ENCODE measurements at regions not wholly inside any gene's neighbourhood (a gene's known extent, or its start where the extent isn't known, plus 50 kb on each side); places are given as distances from the start of the nearest gene placed in this dataset.

DNA sequence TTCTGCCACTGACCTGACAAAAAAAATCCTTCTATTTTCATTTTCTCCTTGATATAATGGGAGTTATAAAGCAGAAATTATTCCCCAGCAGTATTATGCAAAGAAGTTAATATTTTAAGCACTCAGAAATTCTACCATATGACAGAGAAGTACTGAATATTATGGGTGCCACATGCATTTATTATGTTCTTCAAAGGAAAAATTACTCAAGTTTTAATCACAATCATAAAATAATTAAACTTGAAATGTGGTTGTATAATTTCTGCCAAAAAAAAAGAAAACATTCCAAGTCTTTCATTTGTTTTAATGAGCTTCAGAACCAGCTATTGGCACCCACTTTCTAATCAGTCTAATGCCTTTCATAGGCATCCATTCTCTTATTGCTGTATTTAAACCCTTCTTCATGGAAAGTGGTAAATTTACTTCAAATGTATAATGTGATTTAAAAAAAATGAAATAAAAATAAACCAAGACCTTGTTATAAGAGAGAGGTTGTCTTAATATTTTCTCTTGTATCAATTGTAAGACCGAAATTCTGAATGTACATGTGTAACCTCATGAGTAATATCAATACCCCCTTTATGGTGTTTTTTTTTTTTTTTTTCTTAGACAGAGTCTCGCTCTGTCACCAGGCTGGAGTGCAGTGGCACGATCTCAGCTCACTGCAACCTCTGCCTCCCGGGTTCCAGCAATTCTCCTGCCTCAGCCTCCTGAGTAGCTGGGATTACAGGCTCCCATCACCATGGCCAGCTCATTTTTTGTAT, 302.3 kb downstream of the IRS1 start:
- Histone ChIP-seq H3K36me3 (no peaks in the 10 kb centered on the region), H3K27ac (no peak overlapping the region), H3K4me3 (ENCODE audit: low read depth in 1 of 2, low read length in 1 of 2) (no peak overlapping the region), H3K9me3 (no peaks in the 10 kb centered on the region), H3K4me1 (ENCODE audit: control insufficient read depth in 1 of 2, insufficient read depth in 1 of 2, low read depth in 1 of 2, low read length in 1 of 2) (no peaks in the 10 kb centered on the region), H3K27me3 (no peaks in the 10 kb centered on the region)
- TF ChIP-seq, protein P1, sequence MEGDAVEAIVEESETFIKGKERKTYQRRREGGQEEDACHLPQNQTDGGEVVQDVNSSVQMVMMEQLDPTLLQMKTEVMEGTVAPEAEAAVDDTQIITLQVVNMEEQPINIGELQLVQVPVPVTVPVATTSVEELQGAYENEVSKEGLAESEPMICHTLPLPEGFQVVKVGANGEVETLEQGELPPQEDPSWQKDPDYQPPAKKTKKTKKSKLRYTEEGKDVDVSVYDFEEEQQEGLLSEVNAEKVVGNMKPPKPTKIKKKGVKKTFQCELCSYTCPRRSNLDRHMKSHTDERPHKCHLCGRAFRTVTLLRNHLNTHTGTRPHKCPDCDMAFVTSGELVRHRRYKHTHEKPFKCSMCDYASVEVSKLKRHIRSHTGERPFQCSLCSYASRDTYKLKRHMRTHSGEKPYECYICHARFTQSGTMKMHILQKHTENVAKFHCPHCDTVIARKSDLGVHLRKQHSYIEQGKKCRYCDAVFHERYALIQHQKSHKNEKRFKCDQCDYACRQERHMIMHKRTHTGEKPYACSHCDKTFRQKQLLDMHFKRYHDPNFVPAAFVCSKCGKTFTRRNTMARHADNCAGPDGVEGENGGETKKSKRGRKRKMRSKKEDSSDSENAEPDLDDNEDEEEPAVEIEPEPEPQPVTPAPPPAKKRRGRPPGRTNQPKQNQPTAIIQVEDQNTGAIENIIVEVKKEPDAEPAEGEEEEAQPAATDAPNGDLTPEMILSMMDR (IDR thresholded peaks at IDR 0.05), result no peak

DNA sequence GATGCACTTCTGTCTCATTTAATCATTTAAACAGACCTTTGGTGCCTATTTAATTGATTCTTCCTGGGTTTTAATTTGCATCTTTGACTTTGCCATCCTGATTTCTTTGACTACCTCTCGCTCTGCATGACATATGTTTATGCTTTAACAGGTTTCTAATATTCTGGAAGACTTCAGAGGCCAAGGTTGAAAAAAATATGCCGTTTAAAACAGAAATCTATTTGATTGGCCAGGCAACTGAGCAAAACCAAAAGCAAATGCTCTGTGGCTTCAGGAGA, 303.4 kb downstream of the IRS1 start:
- no peaks in the 10 kb centered on the region for H3K4me1 ChIP-seq (ENCODE audit: control insufficient read depth in 1 of 2, insufficient read depth in 1 of 2, low read depth in 1 of 2, low read length in 1 of 2)
- H3K9me3 ChIP-seq, result no peaks in the 10 kb centered on the region
- H3K36me3 ChIP-seq, result no peaks in the 10 kb centered on the region
- TF ChIP-seq, protein P1 (IDR thresholded peaks at IDR 0.05), result no peak
- H3K27me3 ChIP-seq, result no peaks in the 10 kb centered on the region
- no peak overlapping the region for H3K4me3 ChIP-seq (ENCODE audit: low read depth in 1 of 2, low read length in 1 of 2)
- no peak overlapping the region for H3K27ac ChIP-seq

GRCh38 chr2:226495466-226496272, 304.0 kb downstream of the IRS1 start:
- Histone ChIP-seq H3K27me3 (no peaks in the 10 kb centered on the region), H3K4me3 (ENCODE audit: low read depth in 1 of 2, low read length in 1 of 2) (no peak overlapping the region), H3K27ac (no peak overlapping the region), H3K36me3 (no peaks in the 10 kb centered on the region), H3K9me3 (no peaks in the 10 kb centered on the region), H3K4me1 (ENCODE audit: control insufficient read depth in 1 of 2, insufficient read depth in 1 of 2, low read depth in 1 of 2, low read length in 1 of 2) (no peaks in the 10 kb centered on the region)
- TF ChIP-seq, protein P1 (IDR thresholded peaks at IDR 0.05), result no peak

DNA sequence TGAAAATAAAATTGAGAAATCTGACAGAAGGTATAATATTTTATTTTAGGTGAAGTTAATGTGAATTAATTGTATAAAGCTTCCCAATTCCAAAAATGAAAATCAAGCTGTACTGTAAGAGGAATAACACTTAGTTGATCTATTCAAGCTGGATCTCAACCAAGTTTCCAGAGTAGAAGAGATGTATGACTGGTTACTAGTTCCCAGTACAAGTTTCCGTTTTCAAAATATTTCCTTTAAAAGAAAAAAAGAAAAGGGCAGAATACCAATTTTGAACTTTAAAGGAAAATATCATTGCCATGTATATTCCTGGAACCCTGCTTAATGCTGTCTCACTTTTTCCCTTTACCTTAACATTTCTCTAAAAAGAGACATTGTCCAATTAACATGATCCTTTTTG, 308.5 kb downstream of the IRS1 start:
- TF ChIP-seq, protein P1 (IDR thresholded peaks at IDR 0.05), result no peak
- no peaks in the 10 kb centered on the region for H3K36me3 ChIP-seq
- no peaks in the 10 kb centered on the region for H3K4me1 ChIP-seq (ENCODE audit: control insufficient read depth in 1 of 2, insufficient read depth in 1 of 2, low read depth in 1 of 2, low read length in 1 of 2)
- H3K4me3 ChIP-seq (ENCODE audit: low read depth in 1 of 2, low read length in 1 of 2), result no peak overlapping the region
- no peaks in the 10 kb centered on the region for H3K9me3 ChIP-seq
- no peaks in the 10 kb centered on the region for H3K27me3 ChIP-seq
- no peak overlapping the region for H3K27ac ChIP-seq

GRCh38 chr2:226489775-226490541, 309.7 kb downstream of the IRS1 start:
- Histone ChIP-seq H3K27ac (no peak overlapping the region), H3K9me3 (no peaks in the 10 kb centered on the region), H3K36me3 (no peaks in the 10 kb centered on the region), H3K27me3 (no peaks in the 10 kb centered on the region), H3K4me1 (ENCODE audit: control insufficient read depth in 1 of 2, insufficient read depth in 1 of 2, low read depth in 1 of 2, low read length in 1 of 2) (no peaks in the 10 kb centered on the region), H3K4me3 (ENCODE audit: low read depth in 1 of 2, low read length in 1 of 2) (no peak overlapping the region)
- TF ChIP-seq, protein P1 (IDR thresholded peaks at IDR 0.05), result no peak

Data from neutrophil (primary cell).